ENCODE measurements at regions not wholly inside any gene's neighbourhood (a gene's known extent, or its start where the extent isn't known, plus 50 kb on each side); places are given as distances from the start of the nearest gene placed in this dataset.

DNA sequence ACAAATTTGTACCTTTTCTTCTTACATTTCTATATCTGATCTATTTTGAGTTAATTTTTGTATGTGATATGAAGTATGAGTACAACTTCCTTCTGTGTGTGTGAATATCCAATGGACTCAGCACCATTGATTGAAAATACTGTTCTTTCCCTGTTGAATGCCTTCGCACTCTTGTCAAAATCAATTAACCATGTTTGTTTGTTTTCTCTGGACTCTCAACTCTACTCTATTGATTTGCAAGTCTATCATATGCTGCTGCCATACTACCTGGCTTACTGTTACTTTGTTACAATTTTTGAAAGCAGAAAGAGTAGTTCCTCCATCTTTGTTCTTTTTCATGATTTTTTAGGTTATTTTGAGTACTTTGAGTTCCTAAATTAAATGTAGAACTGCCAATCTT, 1437.4 kb upstream of the SPRY2 start:
- no peak for DNase-seq
- intact Hi-C loops (cut with DNase I): no loop called here

GRCh38 chr13:81773263-81773662, 1432.3 kb upstream of the SPRY2 start:
- intact Hi-C loops (cut with DNase I): no loop called here
- no peak for DNase-seq

GRCh38 chr13:81771951-81772350, 1431.0 kb upstream of the SPRY2 start:
- no peak for DNase-seq
- intact Hi-C loops (cut with DNase I): no loop called here

DNA sequence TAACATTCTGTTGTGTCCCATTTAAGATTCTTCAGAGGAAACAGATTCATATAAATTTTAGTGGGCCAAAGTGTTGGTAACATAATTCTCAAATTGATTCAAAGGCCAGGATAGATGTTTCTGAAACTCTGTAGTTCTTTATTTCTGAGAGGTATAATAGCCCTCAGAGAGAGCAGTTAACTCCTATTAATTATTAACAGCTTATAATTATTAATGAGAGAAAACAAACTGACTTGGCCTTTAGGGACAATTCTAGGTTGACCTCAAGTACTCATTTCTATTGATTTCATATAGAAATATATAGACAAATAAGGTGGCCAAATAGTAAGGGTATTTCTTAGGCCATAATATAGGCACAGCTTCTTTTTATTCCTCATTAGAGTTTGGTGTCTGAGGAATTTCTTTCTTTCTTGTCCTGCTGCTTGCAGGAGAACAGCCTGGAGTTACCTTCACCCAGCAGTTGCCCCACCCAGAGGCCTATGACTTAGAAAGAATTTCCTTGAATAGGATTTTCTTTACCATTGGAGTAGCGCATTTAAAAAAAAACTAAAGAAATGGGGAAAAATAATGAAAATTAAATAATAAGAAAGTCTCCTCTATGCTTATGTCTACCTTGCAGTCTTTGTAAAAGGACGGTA, 1430.1 kb upstream of the SPRY2 start:
- DNase-seq: no peak
- intact Hi-C loops (cut with DNase I): no loop called here

GRCh38 chr13:81762449-81762848, 1421.5 kb upstream of the SPRY2 start:
- intact Hi-C loops (cut with DNase I): no loop called here
- DNase-seq: no peak

DNA sequence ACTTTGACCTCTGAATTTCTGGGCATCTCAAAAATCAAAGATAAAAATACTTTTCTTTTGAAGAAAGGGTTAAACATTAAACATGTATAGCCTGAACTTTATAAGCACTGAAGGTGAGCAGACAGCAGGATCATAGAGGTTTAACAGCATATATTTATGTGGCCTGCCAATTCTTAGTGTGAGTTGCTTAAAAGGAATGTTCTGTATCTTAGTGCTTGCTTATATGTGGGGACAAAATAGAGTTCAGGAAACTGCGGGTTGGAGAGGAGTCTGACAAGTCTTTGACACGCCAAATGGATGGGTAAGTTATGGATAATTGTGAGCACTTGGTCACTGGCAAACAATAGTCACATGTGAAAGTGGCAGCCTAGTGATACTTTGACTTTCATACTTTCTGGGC, 1419.4 kb upstream of the SPRY2 start:
- intact Hi-C loops (cut with DNase I): no loop called here
- no peak for DNase-seq

- intact Hi-C loops (cut with DNase I): no loop called here
- DNase-seq: no peak
Observed at GRCh38 chr13:81757348-81757970, 1416.5 kb upstream of the SPRY2 start.

DNA sequence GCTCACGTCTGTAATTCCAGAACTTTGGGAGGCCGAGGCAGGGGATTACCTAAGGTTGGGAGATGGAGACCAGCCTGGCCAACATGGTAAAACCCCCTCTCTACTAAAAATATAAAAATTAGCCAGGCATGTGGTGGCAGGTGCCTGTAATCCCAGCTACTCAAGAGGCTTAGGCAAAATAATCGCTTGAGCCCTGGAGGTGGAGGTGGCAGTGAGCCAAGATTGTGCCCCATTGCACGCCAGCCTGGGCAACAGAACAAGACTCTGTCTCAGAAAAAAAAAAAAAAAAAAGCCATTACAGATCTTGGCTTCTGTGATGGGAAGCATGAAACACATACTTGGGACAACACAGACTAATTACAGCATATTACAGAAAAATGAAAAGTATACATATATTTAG, 1404.5 kb upstream of the SPRY2 start:
- peak in 8 of 42 donors; percentile 2 to 38 (median 12) for DNase-seq
- intact Hi-C loops (cut with DNase I): no loop called here

DNA sequence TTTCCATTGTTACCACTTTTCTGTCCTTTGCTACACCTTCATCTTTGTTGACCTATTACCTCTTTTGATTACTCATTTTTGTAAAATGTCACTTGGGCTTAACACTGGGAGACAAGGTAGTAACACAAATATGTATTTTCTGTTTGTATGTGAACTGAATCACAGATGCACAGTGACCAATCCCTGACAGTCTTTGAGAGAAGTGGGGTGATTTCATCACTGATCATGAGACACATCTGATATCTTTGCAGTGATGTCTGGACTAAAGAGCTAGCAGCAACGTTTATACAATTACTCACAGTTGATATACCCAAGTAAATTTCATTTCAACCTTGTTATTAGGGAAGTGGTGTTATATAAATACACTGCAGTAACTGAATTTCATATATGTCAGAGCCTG, 1397.4 kb upstream of the SPRY2 start:
- intact Hi-C loops (cut with DNase I): no loop called here

GRCh38 chr13:81726037-81726726, 1385.3 kb upstream of the SPRY2 start:
- intact Hi-C loops (cut with DNase I): no loop called here
- no peak for DNase-seq

More for the DNA sequence above, 1397.4 kb upstream of the SPRY2 start:
- no peak for DNase-seq

- DNase-seq: no peak
- intact Hi-C loops (cut with DNase I): no loop called here
Observed at GRCh38 chr13:81722456-81722855, 1381.5 kb upstream of the SPRY2 start.

GRCh38 chr13:81721400-81721799, 1380.5 kb upstream of the SPRY2 start:
- intact Hi-C loops (cut with DNase I): no loop called here
- no peak for DNase-seq

GRCh38 chr13:81714513-81714912, 1373.6 kb upstream of the SPRY2 start:
- intact Hi-C loops (cut with DNase I): no loop called here
- no peak for DNase-seq

- no peak for DNase-seq
- intact Hi-C loops (cut with DNase I): no loop called here
Observed at GRCh38 chr13:81713201-81713600, 1372.3 kb upstream of the SPRY2 start.

DNA sequence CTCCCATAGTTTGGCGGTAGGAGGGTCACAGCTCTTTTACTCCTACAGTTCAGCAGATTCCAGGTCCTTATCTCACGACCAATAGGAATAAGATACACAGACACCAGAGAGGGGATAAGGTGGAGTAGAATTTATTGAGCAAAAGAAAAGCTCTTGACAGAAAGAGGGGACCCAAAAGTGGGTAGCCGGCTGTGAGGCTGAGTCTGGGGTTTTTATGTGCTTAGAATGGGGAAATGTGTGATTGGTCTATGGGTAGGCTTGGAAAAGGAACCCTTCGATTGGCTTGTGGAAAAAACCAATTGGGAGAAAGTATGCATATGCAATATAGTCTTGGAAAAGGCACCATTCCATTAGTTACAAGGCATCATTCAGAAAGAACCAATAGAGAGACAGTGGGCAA, 1356.9 kb upstream of the SPRY2 start:
- intact Hi-C loops (cut with DNase I): no loop called here
- no peak for DNase-seq

DNA sequence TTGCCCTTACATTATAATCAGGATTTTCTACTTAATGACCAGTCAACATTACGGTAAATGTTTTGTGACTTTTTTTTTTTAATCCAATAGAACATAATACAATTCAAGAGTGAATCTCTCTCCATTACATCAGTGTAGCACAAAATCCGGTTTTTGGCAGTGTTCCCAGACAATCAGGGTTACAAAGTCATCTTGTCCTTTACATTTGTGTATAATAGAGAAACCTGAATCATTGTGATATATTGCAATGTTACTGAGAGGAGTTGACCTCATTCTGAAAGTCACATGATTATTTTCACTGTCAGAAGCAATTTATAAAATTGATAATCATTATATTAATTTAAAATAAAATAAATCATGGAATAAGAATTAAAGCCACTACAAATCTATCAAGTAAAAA, 1346.0 kb upstream of the SPRY2 start:
- intact Hi-C loops (cut with DNase I): no loop called here
- peak in 18 of 42 donors; percentile 7 to 56 (median 21) for DNase-seq

DNA sequence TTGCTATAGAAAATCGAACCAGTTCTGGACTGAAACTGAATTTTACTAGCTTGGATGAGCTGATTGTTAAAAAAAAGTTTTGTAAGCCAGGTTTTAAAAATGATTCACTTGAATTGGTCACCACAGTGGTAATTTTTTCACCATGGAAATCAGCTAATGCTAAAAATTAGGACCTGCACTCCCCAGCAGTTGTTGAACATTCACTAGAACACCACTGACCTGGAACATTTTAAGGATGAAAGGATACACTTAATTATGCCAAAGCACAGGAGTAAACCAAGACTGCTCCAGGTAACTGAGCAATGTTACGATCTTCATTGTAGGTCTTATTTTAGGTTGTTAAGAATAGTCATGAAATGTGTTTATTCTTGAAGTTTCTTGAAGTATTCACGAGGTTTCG, 1342.6 kb upstream of the SPRY2 start:
- no peak for DNase-seq

GRCh38 chr13:81682081-81682630, 1341.2 kb upstream of the SPRY2 start:
- intact Hi-C loops (cut with DNase I): no loop called here
- DNase-seq: no peak

More for the DNA sequence above, 1342.6 kb upstream of the SPRY2 start:
- intact Hi-C loops (cut with DNase I): no loop called here

DNA sequence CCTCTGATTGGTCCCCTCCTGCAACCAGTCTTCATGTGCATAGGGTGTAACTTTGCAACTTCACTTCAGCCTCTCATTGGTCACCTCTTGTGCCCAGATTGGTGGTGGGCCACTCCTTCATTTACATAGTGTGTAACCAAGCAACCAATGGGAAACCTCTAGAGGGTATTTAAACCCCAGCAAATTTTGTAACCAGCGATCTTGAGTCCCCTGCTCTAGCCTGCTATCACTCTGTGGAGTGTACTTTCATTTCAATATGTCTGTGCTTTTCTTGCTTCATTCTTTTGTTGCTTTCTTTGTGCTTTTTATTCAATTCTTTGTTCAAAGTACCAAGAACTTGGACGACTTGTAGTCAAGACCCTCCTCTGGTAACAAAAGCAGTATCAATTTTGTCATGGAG, 1336.9 kb upstream of the SPRY2 start:
- intact Hi-C loops (cut with DNase I): no loop called here
- no peak for DNase-seq

- intact Hi-C loops (cut with DNase I): no loop called here
- DNase-seq: no peak
Observed at GRCh38 chr13:81676008-81676407, 1335.1 kb upstream of the SPRY2 start.
